Left forelimb (tissue), 1 donor: ENCODE measurements at regions not wholly inside any gene's neighbourhood (a gene's known extent, or its start where the extent isn't known, plus 50 kb on each side); places are given as distances from the start of the nearest gene placed in this dataset.
"Not testable (repeated sequence)": the region's sequence is repeated elsewhere in the genome, so short reads cannot be mapped to it uniquely, and the experiment has no call there.

ENCODE experiments used
- DNase-seq: peaks from one replicate; pipeline ENCODE4 v3.0.0-alpha.2; 2018; ENCODE audit warnings: low spot score

DNA sequence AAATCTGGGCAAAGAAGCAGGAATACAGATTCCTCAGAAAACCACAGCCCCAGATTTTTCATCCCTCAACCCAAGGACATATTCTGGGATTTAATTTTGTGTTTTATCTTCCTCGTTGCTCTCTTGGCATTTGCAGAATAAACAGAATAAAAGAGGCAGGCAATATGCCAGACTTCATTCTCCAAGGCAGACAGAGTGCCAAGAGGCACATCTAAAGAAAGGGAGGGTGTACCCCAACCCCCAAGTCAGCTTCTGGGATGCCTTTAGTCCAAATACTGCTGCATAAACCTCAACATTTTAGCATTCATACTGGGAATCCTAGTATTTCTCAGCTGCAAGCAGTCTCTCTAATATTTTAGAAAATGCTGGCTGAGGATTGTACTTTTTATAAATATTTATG is 629.2 kb downstream of the KLHL13 start:
- DNase-seq = no peak

DNA sequence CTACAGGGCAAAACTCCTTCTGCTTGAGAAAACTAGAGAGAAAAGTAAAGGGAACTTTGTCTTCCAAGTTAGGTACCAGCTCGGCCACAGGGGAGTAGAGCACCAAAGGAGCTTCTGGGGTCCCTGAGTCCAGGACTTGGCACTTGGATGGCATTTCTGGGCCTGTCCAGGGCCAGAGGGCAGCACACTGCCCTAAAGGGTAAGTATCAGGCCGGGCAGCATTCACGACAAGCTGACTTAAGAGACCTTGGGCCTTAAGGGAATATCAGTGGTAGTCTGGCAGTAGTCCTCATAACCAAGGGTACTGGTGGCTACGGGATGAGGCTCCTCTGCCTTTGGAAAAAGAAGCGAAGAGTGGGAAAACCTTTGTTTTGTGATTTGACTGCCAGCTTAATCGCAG is 632.7 kb downstream of the KLHL13 start:
- no peak for DNase-seq

DNA sequence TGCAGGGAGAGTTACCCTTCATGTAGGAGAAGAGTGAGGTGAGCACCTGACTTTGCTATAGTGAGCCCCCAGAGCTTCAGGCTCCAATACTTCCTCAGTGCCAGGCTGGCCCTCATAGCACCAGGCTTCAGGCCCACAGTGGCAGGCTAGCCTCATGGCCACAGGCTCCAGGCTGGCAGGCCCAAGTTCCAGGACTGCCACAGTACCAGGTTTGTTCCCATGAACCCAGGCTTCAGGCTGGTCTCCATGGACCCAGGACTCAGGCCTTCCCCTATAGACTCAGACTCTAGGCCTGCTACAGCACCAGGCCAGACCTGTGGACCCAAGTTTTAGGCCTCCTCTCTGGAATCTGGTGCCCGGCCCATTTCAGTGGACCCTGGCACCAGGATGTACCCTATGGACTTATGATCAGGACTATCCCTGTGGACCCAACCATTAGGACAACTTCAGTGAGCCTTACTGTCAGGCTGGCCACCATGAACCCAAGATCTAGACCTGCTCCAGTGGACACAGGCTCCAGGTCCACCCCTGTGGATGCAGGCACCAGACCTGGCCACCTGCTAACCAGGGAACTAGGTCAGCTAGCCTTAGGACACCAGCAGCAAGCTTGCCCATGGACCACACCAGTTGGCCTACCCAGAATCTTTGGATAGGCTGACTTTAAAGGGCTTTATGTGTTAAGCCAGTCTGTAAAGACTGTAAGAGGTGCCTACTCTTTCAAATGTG is 658.2 kb downstream of the KLHL13 start:
- DNase-seq = no peak

DNA sequence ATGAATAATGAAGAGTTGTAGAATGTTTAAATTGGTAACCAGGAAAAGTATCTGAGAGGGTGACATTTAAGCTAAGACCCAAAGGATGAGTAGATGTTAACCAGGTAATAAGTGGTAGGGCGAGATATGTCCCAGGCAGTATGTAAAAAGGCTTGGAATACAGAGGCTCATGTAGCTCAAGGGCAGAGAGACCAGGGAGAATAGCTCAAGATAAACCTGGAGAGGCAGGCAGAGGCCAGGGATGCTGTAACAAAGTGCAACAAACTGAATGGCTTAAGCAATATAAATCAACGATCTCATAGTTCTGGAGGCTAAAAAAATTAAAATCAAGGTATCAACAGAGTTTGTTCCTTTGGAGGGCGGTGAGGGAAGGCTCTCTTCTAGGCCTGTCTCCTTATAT is 660.8 kb downstream of the KLHL13 start:
- no peak for DNase-seq

DNA sequence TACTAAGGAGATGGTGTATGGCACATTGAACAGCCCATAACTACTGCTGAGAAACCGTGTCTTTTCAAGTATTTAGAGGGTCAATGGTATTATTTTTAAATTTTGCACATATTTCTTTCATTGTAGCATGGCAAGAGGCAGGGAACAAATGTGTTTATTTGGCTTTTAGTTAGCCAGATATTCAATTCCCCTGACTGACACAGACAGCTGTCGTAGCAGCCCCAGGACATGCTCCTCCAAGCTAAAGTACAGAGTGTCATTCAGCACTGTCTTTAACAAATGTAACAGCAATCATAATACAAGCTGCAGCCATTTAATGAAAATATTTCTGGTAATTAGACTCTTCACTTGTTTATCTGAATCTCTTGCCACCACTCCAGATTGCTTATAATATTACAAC is 687.1 kb downstream of the KLHL13 start:
- no peak for DNase-seq

DNA sequence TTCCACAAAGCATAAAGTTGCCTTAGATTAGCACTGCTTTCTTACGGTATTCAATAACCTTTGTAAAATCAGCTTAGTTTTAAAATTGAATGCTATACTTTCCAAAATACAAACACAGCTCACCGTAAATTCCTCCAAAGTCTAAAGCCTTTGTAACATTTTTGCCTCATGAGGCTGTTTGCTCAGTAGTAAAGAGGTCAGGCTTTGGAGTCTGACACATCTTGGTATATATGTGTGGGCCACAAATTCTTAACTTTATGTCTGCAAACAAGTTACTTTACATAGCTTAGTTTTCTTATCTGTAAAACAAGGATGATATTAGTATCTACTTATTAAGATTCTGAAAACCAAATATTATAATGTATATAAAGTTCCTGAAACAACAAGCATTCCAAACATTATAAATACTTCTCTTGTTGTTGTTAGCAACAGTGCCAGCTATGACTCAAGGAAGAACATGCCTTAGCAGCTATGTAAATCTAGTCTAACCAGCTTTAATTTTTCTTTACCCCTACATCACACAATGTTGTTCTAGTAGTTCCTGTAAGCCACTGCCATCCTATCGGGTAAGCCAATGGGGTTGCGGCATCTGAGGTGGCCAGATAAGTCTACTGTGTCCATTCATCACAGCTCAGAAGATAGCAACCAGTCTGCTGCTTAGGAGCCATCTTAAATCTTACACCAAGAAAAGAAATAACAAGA is 709.0 kb downstream of the KLHL13 start:
- DNase-seq = no peak

DNA sequence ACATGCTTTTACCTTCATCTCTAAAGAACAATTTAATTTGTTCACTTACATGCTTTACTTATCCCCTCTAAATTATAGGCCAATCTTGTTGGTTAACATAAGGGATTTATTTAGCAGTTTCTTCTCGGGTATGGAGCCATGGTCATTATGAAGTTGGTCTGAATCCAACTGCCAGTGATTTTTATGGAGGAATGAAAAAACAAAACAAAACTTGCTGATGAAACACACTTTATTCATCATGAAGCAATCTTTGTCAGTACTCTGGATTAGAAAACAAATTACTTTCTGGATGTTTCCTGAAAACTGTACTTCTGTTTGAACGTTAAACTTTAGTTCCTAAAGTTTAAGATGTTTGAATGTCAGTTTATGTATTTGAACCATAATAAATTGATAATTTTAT is 715.8 kb downstream of the KLHL13 start:
- DNase-seq = no peak

DNA sequence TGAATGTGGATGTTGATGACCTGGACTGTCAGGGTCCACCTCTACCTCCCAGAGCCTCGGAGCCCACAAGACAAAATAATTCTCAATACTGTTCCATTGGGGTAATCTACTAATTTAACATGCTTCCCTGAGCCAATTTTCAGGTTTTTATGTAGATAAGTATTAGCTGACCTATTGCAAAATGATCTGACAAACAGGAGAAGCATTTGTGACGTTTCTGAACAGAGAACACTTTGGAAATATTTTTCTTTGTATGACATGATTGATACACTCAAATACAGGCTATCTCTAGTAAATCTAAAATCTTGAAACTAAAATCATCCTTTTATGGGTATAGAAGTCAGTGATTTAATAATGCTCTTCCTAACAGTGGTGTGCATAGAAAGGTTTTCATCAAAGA is 716.6 kb downstream of the KLHL13 start:
- DNase-seq = no peak

DNA sequence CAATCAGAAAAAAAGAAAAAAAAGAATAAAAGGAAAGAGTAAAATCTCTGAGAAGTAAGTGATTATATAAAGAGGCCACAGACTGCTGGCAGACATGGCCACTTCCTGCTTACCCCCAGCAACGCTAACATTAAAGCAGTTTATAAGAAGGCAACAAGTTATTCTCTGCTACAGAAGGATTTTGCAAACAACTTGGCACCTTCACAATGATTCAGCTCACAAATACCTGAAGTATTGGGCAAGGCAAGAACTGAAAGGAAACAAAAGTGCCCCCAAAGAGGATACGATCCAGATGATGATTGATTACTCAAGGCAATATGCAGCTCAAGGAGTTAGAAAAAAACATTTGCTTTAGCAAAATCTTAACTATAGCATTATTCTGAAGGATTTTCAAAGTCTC is 718.8 kb downstream of the KLHL13 start:
- no peak for DNase-seq

DNA sequence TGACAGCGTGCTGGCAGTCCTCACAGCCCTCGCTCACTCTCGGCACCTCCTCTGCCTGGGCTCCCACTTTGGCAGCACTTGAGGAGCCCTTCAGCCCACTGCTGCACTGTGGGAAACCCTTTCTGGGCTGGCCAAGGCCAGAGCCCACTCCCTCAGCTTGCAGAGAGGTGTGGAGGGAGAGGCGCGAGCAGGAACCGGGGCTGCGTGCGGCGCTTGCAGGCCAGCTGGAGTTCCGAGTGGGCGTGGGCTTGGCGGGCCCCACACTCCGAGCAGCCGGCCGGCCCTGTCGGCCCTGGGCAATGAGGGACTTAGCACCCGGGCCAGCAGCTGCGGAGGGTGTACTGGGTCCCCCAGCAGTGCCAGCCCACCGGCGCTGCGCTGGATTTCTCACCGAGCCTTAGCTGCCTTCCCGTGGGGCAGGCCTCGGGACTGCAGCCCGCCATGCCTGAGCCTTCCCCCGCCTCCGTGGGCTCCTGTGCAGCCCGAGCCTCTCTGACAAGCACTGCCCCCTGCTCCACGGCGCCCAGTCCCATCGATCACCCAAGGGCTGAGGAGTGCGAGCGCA is 722.0 kb downstream of the KLHL13 start:
- not testable (repeated sequence) for DNase-seq

DNA sequence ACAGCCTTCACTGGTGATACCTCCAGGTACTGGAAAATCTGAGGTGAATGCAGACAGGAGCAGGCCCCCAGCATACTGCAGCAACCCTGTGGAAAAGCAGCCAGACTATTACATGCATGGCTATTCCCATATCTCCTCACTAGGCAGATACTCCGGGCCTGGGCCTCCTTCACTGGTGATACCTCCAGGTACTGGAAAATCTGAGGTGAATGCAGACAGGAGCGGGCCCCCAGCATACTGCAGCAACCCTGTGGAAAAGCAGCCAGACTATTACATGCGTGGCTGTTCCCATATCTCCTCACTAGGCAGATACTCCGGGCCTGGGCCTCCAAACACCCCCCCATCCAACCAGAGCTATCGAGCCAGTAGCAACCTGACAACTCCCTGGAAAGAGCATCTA is 724.2 kb downstream of the KLHL13 start:
- DNase-seq = not testable (repeated sequence)

DNA sequence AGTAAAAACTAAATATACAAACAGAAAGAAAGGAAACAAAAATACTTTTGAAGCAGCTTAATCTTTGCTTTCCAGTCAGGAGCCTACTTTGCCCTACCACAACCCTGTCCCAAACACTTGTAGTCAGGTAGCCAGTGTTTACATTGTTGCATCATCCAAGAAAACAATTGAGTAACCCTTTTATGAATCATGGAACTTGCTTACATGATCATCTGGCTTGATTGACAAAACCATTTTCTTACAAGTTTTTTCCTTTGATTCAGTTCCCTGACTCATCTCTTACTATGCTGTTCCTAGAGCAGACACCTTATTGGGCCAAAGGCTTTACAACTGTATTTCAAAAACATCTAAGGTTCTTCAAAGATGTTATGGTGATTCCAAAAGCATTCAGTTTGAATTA is 740.1 kb downstream of the KLHL13 start:
- no peak for DNase-seq

DNA sequence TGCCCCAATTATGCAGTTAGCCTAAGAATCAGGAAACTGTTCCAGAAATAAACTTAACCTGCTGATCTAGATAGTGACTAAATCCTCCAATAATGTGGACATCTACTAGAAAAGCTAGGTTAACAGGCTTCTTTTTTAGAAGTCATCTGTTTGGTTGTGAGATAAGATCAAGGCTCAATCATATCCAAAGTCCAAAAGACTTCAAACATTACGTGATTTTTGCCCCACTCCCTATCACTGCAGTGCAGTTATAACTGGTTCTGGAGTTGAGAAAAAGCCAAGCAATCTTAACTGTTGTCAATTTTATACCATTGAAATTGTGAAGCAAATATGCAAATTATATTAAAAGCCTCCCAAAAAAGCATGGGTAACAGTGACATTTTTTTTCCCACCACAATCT is 781.4 kb downstream of the KLHL13 start:
- DNase-seq = no peak

DNA sequence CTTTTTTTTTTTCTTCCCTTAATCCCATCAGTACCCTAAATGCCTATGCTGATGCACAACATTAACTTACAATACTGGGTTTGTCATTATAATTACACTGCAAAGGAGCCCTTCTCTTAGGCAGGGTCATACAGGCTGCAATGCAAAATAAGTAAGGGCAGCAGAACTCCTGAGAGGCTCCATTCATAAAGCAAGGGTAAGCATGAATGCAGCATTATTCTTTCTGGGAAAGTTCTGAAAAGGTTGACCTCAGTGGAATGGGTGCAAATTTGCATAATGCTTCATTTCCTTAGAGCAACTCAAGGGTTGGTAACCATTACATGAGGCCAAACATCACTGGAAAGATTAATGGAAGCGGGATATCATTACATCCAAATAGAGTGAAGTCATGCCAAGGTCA is 789.2 kb downstream of the KLHL13 start:
- no peak for DNase-seq

DNA sequence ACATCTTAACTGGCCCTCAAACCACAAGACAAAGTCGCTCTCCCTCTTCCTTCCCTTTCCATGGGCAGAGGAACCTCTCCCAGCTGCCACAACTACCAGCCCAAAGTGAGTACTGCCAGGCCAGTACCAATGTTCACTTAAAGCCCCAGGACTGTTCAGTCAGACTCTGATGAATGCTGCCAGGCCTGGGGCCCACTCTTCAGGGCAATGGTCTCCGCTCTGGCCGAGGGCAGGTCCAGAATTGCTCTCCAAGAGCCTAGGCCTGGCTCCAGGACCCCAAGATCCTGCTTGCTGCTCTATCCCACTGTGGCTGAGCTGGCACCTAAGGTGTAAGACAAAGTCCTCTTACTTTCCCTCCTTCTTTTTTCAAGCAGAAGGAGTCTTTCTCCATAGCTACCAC is 790.9 kb downstream of the KLHL13 start:
- DNase-seq = no peak

DNA sequence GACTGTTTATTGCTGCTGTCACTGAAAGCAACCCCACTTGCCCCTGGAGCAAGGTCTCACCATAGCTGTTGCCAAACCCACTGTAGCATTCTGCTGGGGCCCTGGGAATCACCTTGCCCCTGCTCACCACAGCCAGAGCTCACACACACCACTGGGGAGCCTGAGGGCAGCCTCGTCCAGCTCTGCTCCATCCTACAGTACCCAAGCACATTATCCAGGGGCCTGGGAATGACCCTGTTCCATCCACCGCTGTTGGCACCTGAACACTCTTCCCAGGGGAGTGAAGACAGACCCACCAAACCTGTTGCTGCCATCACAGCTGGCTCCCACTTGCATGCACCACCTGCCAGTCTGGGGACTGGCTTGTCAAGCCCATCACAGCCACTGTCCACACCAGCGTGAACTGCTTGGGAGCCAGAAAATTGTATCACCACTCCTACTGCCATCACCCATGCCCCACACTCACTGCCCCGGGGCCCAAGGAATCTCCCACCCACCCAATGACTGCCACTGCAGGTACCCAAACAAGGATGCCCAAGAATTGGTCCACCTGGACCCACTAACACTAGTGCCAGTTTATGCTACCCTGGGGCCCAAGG is 811.3 kb downstream of the KLHL13 start:
- no peak for DNase-seq

DNA sequence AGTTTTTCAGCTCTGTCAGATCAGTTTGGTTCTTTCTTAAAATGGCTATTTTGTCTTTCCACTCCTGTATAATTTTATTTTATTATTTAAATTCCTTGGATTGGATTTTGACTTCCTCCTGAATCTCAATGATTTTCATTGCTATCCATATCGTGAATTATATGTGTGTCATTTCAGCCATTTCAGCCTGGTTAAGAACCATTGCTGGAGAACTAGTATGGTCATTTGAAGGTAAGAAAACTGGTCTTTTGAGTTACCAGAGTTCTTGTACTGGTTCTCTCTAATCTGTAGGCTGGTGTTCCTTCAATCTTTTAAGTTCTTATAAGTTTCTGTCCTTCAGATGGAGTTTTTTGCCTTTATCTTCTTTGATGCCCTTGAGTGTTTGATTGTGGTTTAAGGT is 815.5 kb downstream of the KLHL13 start:
- no peak for DNase-seq

DNA sequence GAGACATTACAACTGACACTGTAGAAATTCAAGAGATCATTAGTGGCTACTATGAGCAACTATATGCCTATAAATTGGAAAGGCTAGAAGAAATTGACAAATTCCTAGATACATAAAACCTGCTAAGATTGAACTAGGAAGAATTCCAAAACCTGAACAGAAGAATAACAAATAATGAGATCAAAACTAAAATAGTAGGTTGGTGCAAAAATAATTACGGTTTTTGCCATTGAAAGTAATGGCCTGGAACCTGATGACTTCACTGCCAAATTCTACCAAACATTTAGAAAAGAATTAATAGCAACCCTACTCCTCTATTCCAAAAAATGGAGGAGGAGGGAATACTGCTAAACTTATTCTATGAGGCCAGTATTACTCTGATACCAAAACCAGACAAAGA is 824.9 kb downstream of the KLHL13 start:
- DNase-seq = no peak

DNA sequence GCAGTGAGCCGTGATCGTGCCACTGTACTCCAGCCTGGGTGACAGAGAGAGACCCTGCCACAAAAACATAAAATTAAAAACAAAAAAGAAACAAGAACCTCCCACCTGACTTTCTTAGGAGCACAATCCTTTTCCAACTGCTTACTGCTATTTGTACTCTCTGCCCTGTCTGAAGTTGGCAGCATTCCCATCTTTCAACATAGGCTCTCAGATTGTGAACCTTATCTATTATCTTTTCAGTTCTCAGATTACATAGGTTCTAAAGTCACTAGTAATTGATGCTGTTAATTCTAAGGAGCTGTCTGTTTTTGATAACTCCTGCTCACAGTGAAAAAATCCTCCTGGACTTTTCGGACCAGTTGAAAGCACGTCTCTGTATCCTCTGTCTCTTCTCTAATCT is 812.2 kb upstream of the CT83 start:
- DNase-seq = no peak
